ENCODE measurements at regions not wholly inside any gene's neighbourhood (a gene's known extent, or its start where the extent isn't known, plus 50 kb on each side); places are given as distances from the start of the nearest gene placed in this dataset.

DNA sequence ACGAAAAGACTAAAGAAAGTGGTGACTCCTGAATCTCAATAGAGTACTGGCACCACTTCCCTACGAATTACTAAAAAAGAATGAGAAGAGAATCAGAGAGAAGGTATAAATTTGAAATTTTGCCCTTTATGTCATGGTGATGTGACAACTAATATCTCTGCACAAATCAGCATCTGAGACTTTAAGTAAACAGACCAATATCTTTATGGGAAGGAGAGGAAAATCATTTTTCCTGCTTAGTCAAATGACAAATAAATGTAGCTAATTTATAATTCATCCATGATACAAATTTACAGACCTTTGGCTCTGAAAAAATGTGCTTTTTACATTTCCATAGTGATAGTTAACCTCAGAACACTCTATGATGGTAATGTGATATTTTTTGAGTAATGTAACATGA is 424.8 kb upstream of the EPHA5 start:
- TF ChIP-seq, protein P1, sequence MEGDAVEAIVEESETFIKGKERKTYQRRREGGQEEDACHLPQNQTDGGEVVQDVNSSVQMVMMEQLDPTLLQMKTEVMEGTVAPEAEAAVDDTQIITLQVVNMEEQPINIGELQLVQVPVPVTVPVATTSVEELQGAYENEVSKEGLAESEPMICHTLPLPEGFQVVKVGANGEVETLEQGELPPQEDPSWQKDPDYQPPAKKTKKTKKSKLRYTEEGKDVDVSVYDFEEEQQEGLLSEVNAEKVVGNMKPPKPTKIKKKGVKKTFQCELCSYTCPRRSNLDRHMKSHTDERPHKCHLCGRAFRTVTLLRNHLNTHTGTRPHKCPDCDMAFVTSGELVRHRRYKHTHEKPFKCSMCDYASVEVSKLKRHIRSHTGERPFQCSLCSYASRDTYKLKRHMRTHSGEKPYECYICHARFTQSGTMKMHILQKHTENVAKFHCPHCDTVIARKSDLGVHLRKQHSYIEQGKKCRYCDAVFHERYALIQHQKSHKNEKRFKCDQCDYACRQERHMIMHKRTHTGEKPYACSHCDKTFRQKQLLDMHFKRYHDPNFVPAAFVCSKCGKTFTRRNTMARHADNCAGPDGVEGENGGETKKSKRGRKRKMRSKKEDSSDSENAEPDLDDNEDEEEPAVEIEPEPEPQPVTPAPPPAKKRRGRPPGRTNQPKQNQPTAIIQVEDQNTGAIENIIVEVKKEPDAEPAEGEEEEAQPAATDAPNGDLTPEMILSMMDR (IDR thresholded peaks at IDR 0.05) = no peak
- no peak for TF ChIP-seq POLR2A (IDR thresholded peaks at IDR 0.05; ENCODE audit: low read depth)
- no peak for TF ChIP-seq POLR2AphosphoS5 (IDR thresholded peaks at IDR 0.05)

Measured in esophagus muscularis mucosa (tissue), 3 donors.